IMR-90 (cell line): ENCODE measurements at regions not wholly inside any gene's neighbourhood (a gene's known extent, or its start where the extent isn't known, plus 50 kb on each side); places are given as distances from the start of the nearest gene placed in this dataset.

ENCODE experiments used
- ATAC-seq: fragments of 200-7000 bp; cut with Tn5 transposase; 2 replicates; pipeline ENCODE4 v1.9.1; 2020; ENCODE audit warnings: low read depth, mild to moderate bottlenecking, moderate library complexity
- BruUV-seq: library from RNA; stranded (reverse); fragments of 400-500 nt; replicated peaks from 2 replicates; lab custom pipeline; 2021; lab: Mats Ljungman, UMichigan
- CTCF ChIA-PET: fragments of 300-600 bp; formaldehyde crosslinking; extraction: SDS; loops from one replicate; lab custom pipeline; 2021; ENCODE audit warnings: antibody characterized with exemption; lab: Yijun Ruan, JAX
- POLR2A ChIA-PET: fragments of 300-600 bp; sonication (Branson Sonifier 250); formaldehyde crosslinking; loops from one replicate; lab custom pipeline; 2022; ENCODE audit warnings: antibody characterized with exemption; ENCODE audit not compliant: unreplicated experiment; lab: Charles Lee
- DNase-seq: peaks from one replicate; pipeline ENCODE4 v3.0.0; 2013
- H2AFZ ChIP-seq: replicated peaks from 2 replicates; pipeline ENCODE3; 2013; ENCODE audit warnings: low read length, mild to moderate bottlenecking; ENCODE audit not compliant: poor library complexity
- H2AK5ac ChIP-seq: 2 replicates; pipeline ENCODE4 v1.6.1; 2013; ENCODE audit warnings: low read depth, low read length, inconsistent platforms
- H2AK9ac ChIP-seq: replicated peaks from 2 replicates; pipeline ENCODE3; 2013; ENCODE audit warnings: mild to moderate bottlenecking, low read depth, low read length, moderate library complexity; ENCODE audit not compliant: poor library complexity
- H2BK120ac ChIP-seq: 2 replicates; pipeline ENCODE4 v1.6.1; 2013; ENCODE audit warnings: low read depth, low read length, inconsistent platforms
- H2BK15ac ChIP-seq: 3 replicates; pipeline ENCODE4 v1.6.1; 2013; ENCODE audit warnings: low read depth, low read length, inconsistent platforms
- H2BK20ac ChIP-seq: 2 replicates; pipeline ENCODE4 v1.6.1; 2013; ENCODE audit warnings: low read depth, mild to moderate bottlenecking, inconsistent platforms, low read length, moderate library complexity
- H2BK5ac ChIP-seq: 2 replicates; pipeline ENCODE4 v1.6.1; 2013; ENCODE audit warnings: mild to moderate bottlenecking, low read depth, low read length, inconsistent platforms; ENCODE audit not compliant: poor library complexity, severe bottlenecking
- H3K14ac ChIP-seq: replicated peaks from 2 replicates; pipeline ENCODE4 v1.6.1; 2013; ENCODE audit warnings: low read depth, low read length, inconsistent platforms
- H3K18ac ChIP-seq: 2 replicates; pipeline ENCODE4 v1.6.1; 2013; ENCODE audit warnings: low read depth, low read length, control low read depth
- H3K23ac ChIP-seq: 2 replicates; pipeline ENCODE4 v1.6.1; 2013; ENCODE audit warnings: low read depth, low read length, inconsistent platforms
- H3K27ac ChIP-seq: 2 replicates; pipeline ENCODE4 v1.5.1; 2013; ENCODE audit warnings: mild to moderate bottlenecking, control low read depth, low read length; ENCODE audit not compliant: insufficient read depth
- H3K27me3 ChIP-seq: 2 replicates; pipeline ENCODE4 v1.6.1; 2013; ENCODE audit warnings: low read length; ENCODE audit not compliant: control insufficient read depth, insufficient read depth
- H3K36me3 ChIP-seq: 2 replicates; pipeline ENCODE4 v1.6.1; 2013; ENCODE audit warnings: low read length, mixed read lengths; ENCODE audit not compliant: control insufficient read depth, insufficient read depth
- H3K4ac ChIP-seq: 2 replicates; pipeline ENCODE4 v1.6.1; 2013; ENCODE audit warnings: low read depth, low read length, inconsistent platforms
- H3K4me1 ChIP-seq: 2 replicates; pipeline ENCODE4 v1.6.1; 2013; ENCODE audit warnings: low read length, mixed read lengths; ENCODE audit not compliant: control insufficient read depth, insufficient read depth
- H3K4me2 ChIP-seq: 2 replicates; pipeline ENCODE4 v1.6.1; 2013; ENCODE audit warnings: low read depth, mild to moderate bottlenecking, control low read depth, low read length, moderate library complexity
- H3K4me3 ChIP-seq: 2 replicates; pipeline ENCODE4 v1.5.1; 2013; ENCODE audit warnings: low read depth, mild to moderate bottlenecking, control low read depth, low read length, moderate library complexity; ENCODE audit not compliant: insufficient read depth
- H3K56ac ChIP-seq: 2 replicates; pipeline ENCODE4 v1.6.1; 2013; ENCODE audit warnings: low read length, inconsistent platforms; ENCODE audit not compliant: insufficient read depth; ENCODE audit errors: extremely low read depth
- H3K79me1 ChIP-seq, 2 experiments: 2 replicates each; pipeline ENCODE4 v1.6.1; 2013; ENCODE audit warnings: low read length in 2 of 2, inconsistent platforms in 1 of 2, low read depth in 1 of 2
- H3K9ac ChIP-seq: 2 replicates; pipeline ENCODE4 v1.6.1; 2013; ENCODE audit warnings: low read depth, low read length, control low read depth
- H3K9me1 ChIP-seq: 2 replicates; pipeline ENCODE4 v1.6.1; 2013; ENCODE audit warnings: low read length, inconsistent platforms; ENCODE audit not compliant: insufficient read depth
- H3K9me3 ChIP-seq: 2 replicates; pipeline ENCODE4 v1.6.1; 2013; ENCODE audit warnings: low read length; ENCODE audit not compliant: control insufficient read depth, insufficient read depth
- H4K20me1 ChIP-seq: 2 replicates; pipeline ENCODE4 v1.6.1; 2013; ENCODE audit warnings: low read length, inconsistent platforms; ENCODE audit not compliant: insufficient read depth
- H4K5ac ChIP-seq: 2 replicates; pipeline ENCODE4 v1.6.1; 2013; ENCODE audit warnings: mild to moderate bottlenecking, low read depth, low read length, control low read depth
- H4K8ac ChIP-seq, 2 experiments: 2 replicates each; pipeline ENCODE4 v1.6.1; 2013; ENCODE audit warnings: low read depth in 2 of 2, low read length in 2 of 2, control low read depth in 1 of 2, inconsistent platforms in 1 of 2
- H4K91ac ChIP-seq: 2 replicates; pipeline ENCODE4 v1.6.1; 2013; ENCODE audit warnings: low read depth, low read length, inconsistent platforms; ENCODE audit not compliant: insufficient read depth
- BHLHE40 ChIP-seq: fragments of 150-350 bp; IDR thresholded peaks from 2 replicates; pipeline ENCODE4 v1.6.1; 2016; ENCODE audit warnings: mild to moderate bottlenecking, low read depth, low read length
- CEBPB ChIP-seq: IDR thresholded peaks from 2 replicates; pipeline ENCODE4 v1.6.1; 2012; ENCODE audit warnings: low read depth, low read length, improper control_type of control experiment
- CHD1 ChIP-seq: IDR thresholded peaks from 2 replicates; pipeline ENCODE4 v1.6.1; 2012; ENCODE audit warnings: low read depth, low read length, improper control_type of control experiment
- CTCF ChIP-seq: conservative IDR thresholded peaks from 2 replicates; pipeline ENCODE4 v1.5.1; 2012; ENCODE audit warnings: mild to moderate bottlenecking, low read depth, low read length, improper control_type of control experiment
- ELK1 ChIP-seq: fragments of 150-350 bp; IDR thresholded peaks from 2 replicates; pipeline ENCODE4 v1.6.1; 2016; ENCODE audit warnings: low read depth, mild to moderate bottlenecking, low read length, moderate library complexity, borderline replicate concordance
- FOS ChIP-seq: fragments of 150-350 bp; IDR thresholded peaks from 2 replicates; pipeline ENCODE4 v1.6.1; 2016; ENCODE audit warnings: low read depth, low read length
- MAFK ChIP-seq: IDR thresholded peaks from 2 replicates; pipeline ENCODE4 v1.6.1; 2012; ENCODE audit warnings: low read depth, low read length, improper control_type of control experiment
- MAZ ChIP-seq: IDR thresholded peaks from 2 replicates; pipeline ENCODE4 v1.6.1; 2012; ENCODE audit warnings: low read depth, mild to moderate bottlenecking, low read length, improper control_type of control experiment, moderate library complexity, borderline replicate concordance
- MXI1 ChIP-seq: IDR thresholded peaks from 2 replicates; pipeline ENCODE4 v1.6.1; 2012; ENCODE audit warnings: low read depth, mild to moderate bottlenecking, low read length, moderate library complexity, borderline replicate concordance
- NFE2L2 ChIP-seq: fragments of 150-350 bp; IDR thresholded peaks from 2 replicates; pipeline ENCODE4 v1.6.1; 2016; ENCODE audit warnings: low read depth, mild to moderate bottlenecking, low read length
- POLR2A ChIP-seq: IDR thresholded peaks from 2 replicates; pipeline ENCODE4 v1.6.1; 2012; ENCODE audit warnings: mild to moderate bottlenecking, low read depth, low read length
- RAD21 ChIP-seq: IDR thresholded peaks from 2 replicates; pipeline ENCODE4 v1.6.1; 2012; ENCODE audit warnings: low read length, improper control_type of control experiment
- RCOR1 ChIP-seq: IDR thresholded peaks from 2 replicates; pipeline ENCODE4 v1.6.1; 2012; ENCODE audit warnings: mild to moderate bottlenecking, low read length, improper control_type of control experiment; ENCODE audit not compliant: insufficient replicate concordance
- RFX5 ChIP-seq: IDR thresholded peaks from 2 replicates; pipeline ENCODE4 v1.8.0; 2012; ENCODE audit warnings: low read depth, mild to moderate bottlenecking, low read length, moderate library complexity
- SMC3 ChIP-seq: fragments of 150-350 bp; IDR thresholded peaks from 2 replicates; pipeline ENCODE4 v1.6.1; 2016; ENCODE audit warnings: low read depth, mild to moderate bottlenecking, antibody characterized with exemption, low read length, moderate library complexity
- USF2 ChIP-seq: fragments of 150-350 bp; IDR thresholded peaks from 2 replicates; pipeline ENCODE4 v1.6.1; 2017; ENCODE audit warnings: mild to moderate bottlenecking, antibody characterized with exemption, low read length, low read depth
- WGBS, 2 experiments: methylation state at CpG; one replicate each; pipeline versions ENCODE4 v1.1.5 to v1.1.7; 2013; ENCODE audit warnings: missing lambda C conversion rate in 2 of 2; ENCODE audit not compliant: insufficient read length in 1 of 2; ENCODE audit errors: extremely low coverage in 2 of 2; 5-methylcytosine and 5-hydroxymethylcytosine counted together
- dilution Hi-C: fragments of 300-500 bp; cut with HindIII; formaldehyde crosslinking; loops from one replicate; pipeline ENCODE4 v1.14.3; 2018; ENCODE audit warnings: low sequenced_read_pairs; ENCODE audit not compliant: unreplicated experiment
- in situ Hi-C: fragments of 300-500 bp; cut with MboI; formaldehyde crosslinking; loops from 3 replicates; pipeline ENCODE4 v1.14.3; 2019; ENCODE audit warnings: low sequenced_read_pairs, inconsistent platforms, mixed read lengths
- intact Hi-C: fragments of 100-400 bp; cut with micrococcal nuclease; formaldehyde crosslinking; loops from 2 replicates; pipeline ENCODE4 v1.10.0; 2022

GRCh38 chr14:105862581-105863239 lies 336.3 kb downstream of the TMEM121 start:
- WGBS, 2 experiments = 70% methylated on average over 16 of the region's 20 CpGs; no CpG with 5 or more reads in 1 of the 2 experiments
- intact Hi-C loops = no loop called here
- ATAC-seq = no peak

More at GRCh38 chr14:105862581-105863239, 336.3 kb downstream of the TMEM121 start:
- Histone ChIP-seq H2BK120ac (no peak overlapping the region), H3K18ac (no peak overlapping the region), H2BK20ac (no peak overlapping the region), H3K36me3 (no peaks in the 10 kb centered on the region), H3K23ac (no peak overlapping the region), H3K4me3 (no peak overlapping the region), H3K27me3 (no peaks in the 10 kb centered on the region), H3K9me3 (peaks cover 70% of the 10 kb centered on the region), H4K91ac (no peak overlapping the region), H4K5ac (no peak overlapping the region), H3K4me2 (no peak overlapping the region), H3K56ac (no peak overlapping the region), H3K4me1 (no peaks in the 10 kb centered on the region), H4K8ac (no peak overlapping the region), H3K14ac (no peak overlapping the region), H3K9ac (no peak overlapping the region), H2BK15ac (no peak overlapping the region), H2BK5ac (no peak overlapping the region), H3K4ac (no peak overlapping the region), H2AK5ac (no peak overlapping the region), H2AK9ac (no peak overlapping the region), H2AFZ (no peak overlapping the region), H4K20me1 (no peaks in the 10 kb centered on the region), H3K9me1 (no peaks in the 10 kb centered on the region), H3K79me1 (no peaks in the 10 kb centered on the region), H3K27ac (no peak overlapping the region)
- no TSS peak for BruUV-seq
- dilution Hi-C loops (no loop called here), in situ Hi-C loops (no loop called here)
- CTCF ChIA-PET = no interaction called here
- POLR2A ChIA-PET = no interaction called here
- no peak for DNase-seq
- TF ChIP-seq SMC3 = no peak
- TF ChIP-seq RAD21 = no peak
- no peak for TF ChIP-seq POLR2A
- TF ChIP-seq NFE2L2 = no peak
- no peak for TF ChIP-seq ELK1
- TF ChIP-seq MXI1 = no peak
- TF ChIP-seq USF2 = no peak
- TF ChIP-seq MAFK = no peak
- no peak for TF ChIP-seq BHLHE40
- no peak for TF ChIP-seq FOS
- no peak for TF ChIP-seq CHD1
- TF ChIP-seq CEBPB = no peak
- no peak for TF ChIP-seq MAZ
- TF ChIP-seq RFX5 = no peak
- no peak for TF ChIP-seq RCOR1
- no peak for TF ChIP-seq CTCF
